ENCODE measurements at regions not wholly inside any gene's neighbourhood (a gene's known extent, or its start where the extent isn't known, plus 50 kb on each side); places are given as distances from the start of the nearest gene placed in this dataset.

GRCh38 chr16:9383281-9383680 is 291.8 kb downstream of the HAPSTR1 start:
- no peak for DNase-seq

DNA sequence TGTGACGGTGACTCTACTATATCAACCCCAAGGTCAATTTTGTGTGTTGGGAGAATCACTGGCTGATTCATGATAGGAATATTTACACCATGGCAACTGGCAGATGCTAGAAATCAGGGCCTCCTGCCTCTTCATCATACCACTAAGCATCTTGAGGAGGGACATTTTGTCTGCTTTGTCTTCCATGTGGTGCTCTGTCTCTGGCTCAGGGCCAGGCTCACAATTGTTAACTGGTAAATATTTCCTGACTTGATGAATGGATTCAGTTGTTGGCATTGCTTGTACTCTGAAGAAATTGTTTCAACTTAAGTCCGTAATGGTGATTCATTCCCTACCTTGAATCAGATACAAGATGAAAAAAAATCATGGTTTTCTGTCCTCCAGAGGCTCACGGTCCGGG is 292.7 kb downstream of the HAPSTR1 start:
- DNase-seq = no peak

- DNase-seq = no peak
Observed at GRCh38 chr16:9389543-9390207, 298.2 kb downstream of the HAPSTR1 start.

- no peak for DNase-seq
Observed at GRCh38 chr16:9392956-9393355, 301.5 kb downstream of the HAPSTR1 start.

DNA sequence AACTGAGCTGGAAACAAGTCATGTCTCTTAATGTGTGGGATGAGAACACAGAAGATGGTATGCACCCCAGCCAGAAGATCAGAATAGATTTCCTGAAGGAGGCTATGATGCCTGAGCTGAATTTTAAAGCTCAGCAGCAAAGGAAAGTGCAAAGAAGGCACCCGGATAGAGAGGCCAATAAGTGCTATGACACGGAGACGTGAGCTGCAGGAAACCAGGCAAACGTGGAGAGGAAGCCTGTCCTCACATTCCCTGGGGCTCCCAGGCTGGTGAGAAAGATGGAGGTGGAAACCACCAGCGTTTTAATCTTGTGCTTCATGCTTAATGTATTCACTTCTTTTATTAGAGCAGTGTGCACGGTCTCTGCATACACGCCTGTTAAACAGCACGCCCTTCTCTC is 302.1 kb downstream of the HAPSTR1 start:
- DNase-seq = no peak

DNA sequence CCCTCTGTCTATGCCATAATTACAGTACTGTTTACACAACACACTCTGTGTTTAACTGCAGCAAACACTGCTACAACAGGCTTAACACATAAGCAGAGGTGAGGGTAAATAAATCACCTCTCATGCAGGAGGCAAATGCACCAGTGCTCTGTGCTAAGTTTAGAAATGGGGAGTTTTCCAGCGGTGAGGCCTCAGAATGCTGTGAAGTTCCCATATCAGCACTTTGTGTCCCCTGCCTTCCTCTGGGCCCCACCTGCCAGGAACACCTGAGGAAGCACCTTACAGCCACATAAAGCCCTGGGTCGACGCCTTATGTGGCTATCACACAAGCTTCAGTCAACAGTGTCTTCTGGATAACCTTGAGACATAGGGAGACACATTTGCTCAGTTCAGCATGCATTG is 304.5 kb downstream of the HAPSTR1 start:
- no peak for DNase-seq

- no peak for DNase-seq
Observed at GRCh38 chr16:9399573-9399972, 308.1 kb downstream of the HAPSTR1 start.

DNA sequence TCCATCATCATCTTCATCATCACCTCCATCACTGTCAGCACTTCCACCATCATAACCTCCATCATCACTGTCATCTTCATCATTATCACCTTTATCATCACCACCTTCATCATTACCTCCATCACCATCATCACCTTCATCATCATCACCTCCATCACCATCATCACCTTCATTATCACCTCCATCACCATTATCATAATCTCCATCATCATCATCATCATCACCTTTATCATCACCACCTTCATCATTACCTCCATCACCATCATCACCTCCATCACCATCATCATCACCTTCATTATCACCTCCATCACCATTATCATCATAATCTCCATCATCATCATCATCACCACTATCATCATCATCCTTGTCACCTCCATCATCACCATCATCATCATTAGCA is 309.7 kb downstream of the HAPSTR1 start:
- no peak for DNase-seq

GRCh38 chr16:9402293-9402860 is 310.9 kb downstream of the HAPSTR1 start:
- DNase-seq = no peak

DNA sequence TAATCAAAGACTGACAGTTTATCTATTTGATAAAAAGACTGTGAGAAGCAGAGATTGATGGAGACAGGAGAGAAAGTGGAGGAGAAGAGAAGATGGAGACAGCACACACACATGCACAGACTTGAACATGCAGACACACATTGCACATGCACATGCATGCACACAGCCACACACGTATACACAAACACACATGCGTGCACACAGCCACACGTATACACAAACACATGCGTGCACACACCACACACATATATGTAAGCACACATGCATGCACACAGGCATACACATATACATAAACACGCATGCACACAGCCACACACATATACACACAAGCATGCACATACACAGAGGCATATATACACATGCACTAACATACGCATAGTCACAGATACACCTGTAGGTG is 313.4 kb downstream of the HAPSTR1 start:
- no peak for DNase-seq

DNA sequence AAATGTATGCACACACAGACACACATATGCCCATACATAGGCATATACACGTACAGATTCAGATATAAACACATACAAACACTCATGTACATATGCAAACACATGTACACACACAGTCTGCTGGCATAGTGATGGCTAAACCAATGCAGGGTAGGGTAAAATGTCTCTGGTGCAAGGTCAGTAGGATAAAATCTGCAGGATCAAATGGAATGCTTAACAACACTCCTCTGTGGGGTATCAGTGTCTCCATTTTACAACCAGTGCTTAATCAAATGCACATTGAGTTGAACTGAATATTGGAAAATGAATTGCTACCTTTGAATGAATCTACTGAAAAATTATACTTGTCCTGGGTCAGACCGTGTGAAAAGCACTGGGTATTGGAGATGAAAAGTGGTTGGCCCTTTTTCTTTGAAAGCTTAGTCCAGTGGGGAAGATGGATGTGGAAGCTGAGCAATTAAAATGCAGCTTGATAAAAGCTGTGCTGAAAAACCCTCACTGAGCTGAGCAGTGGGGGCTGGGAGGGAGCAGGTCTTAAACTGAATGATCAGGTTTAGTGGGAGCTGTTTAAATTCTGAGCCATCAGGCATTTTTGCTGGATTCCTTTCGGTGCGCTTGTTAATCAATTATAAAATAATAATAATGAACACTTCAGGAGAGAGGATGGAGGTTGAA is 314.7 kb downstream of the HAPSTR1 start:
- DNase-seq = no peak

- no peak for DNase-seq
Observed at GRCh38 chr16:9407206-9407758, 315.8 kb downstream of the HAPSTR1 start.

DNA sequence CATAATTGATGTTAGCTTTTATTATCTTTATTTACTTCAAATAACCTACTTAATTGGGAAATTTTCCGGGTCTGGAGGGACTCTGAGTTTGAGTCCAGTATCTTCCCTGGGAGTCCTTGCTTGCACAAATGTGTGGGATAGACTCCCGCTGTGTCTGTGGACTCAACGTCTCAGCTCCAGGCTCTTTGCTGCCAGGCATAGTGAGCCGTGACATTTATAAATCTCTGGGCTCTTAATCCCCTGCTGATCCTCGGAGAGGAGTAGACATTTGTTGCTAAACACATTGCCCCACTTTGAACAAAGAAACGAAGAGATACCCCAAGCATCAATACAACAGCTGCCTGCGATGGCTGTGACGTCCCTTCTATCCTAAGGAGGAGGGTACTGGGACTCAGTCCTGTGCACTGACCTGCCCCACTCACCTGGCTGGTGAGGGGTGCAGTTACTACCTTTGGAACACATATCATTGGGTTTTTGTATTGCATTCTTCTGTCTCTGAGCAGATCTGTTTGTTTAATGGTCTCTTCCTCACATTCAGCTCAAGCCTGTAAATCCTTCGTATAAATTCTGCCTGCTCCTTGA is 316.9 kb downstream of the HAPSTR1 start:
- no peak for DNase-seq

DNA sequence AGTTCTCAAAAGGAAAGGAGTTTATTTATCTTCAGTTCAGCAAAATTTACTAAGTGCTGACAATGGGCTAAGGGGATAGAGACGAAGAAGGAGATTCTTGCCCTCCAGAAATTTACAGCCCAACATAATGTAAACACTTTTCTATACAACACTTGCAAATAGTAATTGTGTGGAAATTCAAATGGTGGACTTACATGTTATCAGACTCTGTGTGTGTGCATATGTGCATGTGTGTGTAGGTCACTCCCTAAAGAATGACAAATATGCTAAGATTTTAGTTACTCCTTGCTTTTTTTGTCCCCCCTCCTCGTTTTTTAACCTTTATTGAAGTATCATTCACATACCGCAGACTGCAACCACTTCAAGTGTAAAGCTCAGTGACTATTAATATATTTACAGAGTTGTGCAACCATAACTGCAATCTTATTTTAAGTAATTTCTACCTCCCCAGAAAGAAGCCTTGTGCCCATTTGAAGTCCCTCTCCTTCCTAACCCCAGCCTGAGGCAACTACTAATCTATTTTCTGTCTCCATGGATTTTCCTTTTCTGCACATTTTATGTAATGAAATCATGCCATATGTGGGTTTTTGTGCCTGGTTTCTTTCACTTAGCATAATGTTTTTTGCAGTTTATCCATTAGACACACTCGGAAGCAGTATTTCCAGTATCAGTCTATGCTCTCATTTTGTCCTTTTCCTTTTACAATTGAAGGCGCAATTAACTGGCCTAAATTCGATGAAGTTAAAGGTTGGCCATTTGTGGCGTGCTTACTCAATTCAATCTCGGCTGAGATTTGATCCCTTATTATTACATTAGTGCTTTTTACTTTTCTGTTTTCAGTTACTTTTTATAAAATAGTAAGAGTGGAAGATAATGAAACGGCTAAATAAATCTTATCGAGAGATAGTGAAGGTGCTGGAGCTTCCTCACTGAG is 318.4 kb downstream of the HAPSTR1 start:
- DNase-seq = no peak

DNA sequence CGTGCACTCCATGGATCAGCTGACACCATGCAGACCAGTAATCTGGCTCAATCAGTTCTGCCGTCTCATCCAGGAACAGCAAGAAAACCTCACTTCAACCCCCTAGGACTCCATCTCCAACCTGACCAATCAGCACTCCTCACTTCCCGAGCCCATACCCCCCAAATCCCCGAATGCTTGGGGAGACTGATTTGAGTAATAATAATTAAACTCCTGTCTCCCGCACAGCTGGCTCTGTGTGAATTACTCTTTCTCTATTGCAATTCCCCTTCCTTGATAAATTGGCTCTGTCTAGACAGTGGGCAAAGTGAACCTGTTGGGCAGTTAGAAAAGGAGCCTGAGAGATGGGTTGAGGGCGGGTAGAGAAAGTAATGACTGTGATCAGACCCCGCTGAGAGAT is 320.0 kb downstream of the HAPSTR1 start:
- no peak for DNase-seq

DNA sequence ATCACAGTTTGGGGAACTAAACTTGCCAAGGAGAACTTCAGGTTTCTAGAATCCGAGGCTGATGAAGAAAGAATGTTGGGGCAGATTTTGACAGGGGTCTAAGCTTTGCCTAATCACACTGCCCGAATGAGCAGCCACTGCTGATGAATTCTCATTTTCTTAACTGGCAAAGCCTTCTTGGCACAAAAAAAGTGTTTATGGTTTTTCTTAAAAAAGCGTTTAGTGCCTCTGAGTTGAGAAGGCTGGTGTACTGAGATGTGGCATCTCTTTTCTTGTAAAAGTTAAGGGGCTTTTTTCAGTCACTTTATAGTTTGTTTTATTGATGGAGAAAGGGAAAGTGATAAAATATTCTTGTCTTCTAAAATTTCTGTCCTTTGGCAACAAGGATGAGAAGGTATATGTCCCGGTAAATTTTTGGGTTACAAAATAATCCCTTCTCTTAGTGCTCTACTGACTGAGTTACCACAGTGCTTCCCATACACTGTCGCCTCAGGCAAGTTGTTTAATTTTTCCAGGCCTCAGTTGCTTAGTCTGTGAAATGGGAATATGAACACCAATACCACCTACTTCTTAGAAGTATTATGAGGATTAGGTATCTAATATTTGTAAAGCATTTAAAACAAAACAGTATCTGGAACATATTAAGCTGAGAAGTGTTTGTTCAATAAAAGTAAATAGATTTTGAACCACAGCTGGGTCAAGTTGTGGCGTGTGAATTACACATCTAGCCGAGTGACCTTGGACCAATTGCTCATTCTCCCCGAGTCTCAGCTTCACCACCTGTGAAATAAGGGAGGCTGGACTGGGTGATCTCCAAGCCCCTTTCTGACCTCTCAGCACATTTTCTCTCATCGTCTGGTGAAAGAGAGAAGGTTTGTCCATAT is 320.8 kb downstream of the HAPSTR1 start:
- DNase-seq = no peak

DNA sequence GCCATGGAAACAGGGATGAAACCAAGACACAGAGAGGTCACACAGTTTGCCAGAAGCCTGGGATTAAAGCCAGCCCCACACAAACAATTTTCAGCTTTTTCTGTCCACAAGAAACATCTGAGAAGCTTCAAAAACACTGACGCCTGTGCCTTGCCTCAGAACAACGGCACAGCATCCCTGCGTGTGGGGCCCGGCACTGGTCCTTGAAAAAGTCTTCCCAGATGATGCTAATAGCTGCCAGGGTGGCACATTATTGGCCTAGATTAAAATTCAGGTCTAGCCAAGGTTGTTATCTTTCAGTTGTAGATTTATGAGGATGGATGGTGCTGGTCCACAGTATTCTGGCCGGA is 321.4 kb downstream of the HAPSTR1 start:
- no peak for DNase-seq

- DNase-seq = no peak
Observed at GRCh38 chr16:9415545-9415944, 324.1 kb downstream of the HAPSTR1 start.

- DNase-seq = no peak
Observed at GRCh38 chr16:9417898-9418297, 326.5 kb downstream of the HAPSTR1 start.

- no peak for DNase-seq
Observed at GRCh38 chr16:9419161-9419560, 327.7 kb downstream of the HAPSTR1 start.

DNA sequence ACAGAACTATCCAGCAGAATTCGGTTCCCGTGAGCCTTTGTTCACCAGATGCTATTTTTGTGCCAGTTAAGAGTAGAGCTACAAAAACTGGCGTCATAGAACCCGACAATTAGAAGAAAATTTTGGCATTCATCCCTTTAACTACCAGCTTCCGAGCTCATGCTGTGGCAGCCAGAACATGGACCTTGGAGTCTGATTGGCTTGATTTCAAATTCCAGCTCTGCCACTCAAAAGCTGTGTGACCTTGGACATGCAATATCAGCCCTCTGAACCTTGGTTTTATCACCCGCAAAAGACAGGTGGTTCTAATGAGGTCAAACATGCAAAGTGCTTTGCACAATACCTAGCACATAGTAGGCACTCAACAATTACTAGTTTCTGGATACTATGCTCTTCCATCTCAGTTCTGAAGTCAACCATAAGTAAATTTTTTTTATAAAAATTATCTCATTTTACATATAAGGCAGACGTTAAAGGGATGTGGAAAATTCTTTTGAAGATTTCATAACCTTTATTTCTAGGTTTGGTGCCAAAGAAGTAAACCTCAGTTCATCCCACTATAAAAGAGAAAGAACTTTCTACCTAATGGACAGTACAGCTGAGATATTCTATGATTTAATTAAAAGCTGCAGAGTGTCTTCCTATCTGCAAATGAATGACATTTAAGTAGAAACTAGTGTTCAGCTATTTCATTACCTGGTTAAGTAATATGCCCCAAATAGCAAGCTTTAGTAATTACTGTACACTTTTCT is 331.5 kb downstream of the HAPSTR1 start:
- DNase-seq = no peak

Measured in inflammatory macrophage treated with lipopolysaccharide for 4 hours (primary cell).